ENCODE measurements at regions not wholly inside any gene's neighbourhood (a gene's known extent, or its start where the extent isn't known, plus 50 kb on each side); places are given as distances from the start of the nearest gene placed in this dataset.

GRCh38 chr9:7366121-7366520, 433.5 kb downstream of the DMAC1 start:
- H3K27ac ChIP-seq = no peak overlapping the region

GRCh38 chr9:7363777-7364477, 435.7 kb downstream of the DMAC1 start:
- Histone ChIP-seq H3K27me3 (no peaks in the 10 kb centered on the region), H3K36me3 (no peaks in the 10 kb centered on the region), H3K4me1 (peaks cover 0 to 10% of the 10 kb centered on the region in 2 donors), H3K9me3 (no peaks in the 10 kb centered on the region), H3K4me3 (no peak overlapping the region), H3K27ac (no peak overlapping the region)
- no peak for DNase-seq (ENCODE audit: low spot score)
- no peak for TF ChIP-seq CTCF (IDR thresholded peaks at IDR 0.05)

More at GRCh38 chr9:7366121-7366520, 433.5 kb downstream of the DMAC1 start:
- no peak for TF ChIP-seq CTCF (IDR thresholded peaks at IDR 0.05)
- DNase-seq (ENCODE audit: low spot score) = no peak
- Histone ChIP-seq H3K27me3 (no peaks in the 10 kb centered on the region), H3K9me3 (no peaks in the 10 kb centered on the region), H3K36me3 (no peaks in the 10 kb centered on the region), H3K4me3 (no peak overlapping the region), H3K4me1 (peaks cover 0 to 23% of the 10 kb centered on the region in 2 donors)

- Histone ChIP-seq H3K27me3 (no peaks in the 10 kb centered on the region), H3K9me3 (no peaks in the 10 kb centered on the region), H3K36me3 (no peaks in the 10 kb centered on the region), H3K4me1 (no peaks in the 10 kb centered on the region), H3K27ac (no peak overlapping the region), H3K4me3 (no peak overlapping the region)
- no peak for DNase-seq (ENCODE audit: low spot score)
- no peak for TF ChIP-seq CTCF (IDR thresholded peaks at IDR 0.05)
Measured at GRCh38 chr9:7360513-7360912, 439.1 kb downstream of the DMAC1 start.

DNA sequence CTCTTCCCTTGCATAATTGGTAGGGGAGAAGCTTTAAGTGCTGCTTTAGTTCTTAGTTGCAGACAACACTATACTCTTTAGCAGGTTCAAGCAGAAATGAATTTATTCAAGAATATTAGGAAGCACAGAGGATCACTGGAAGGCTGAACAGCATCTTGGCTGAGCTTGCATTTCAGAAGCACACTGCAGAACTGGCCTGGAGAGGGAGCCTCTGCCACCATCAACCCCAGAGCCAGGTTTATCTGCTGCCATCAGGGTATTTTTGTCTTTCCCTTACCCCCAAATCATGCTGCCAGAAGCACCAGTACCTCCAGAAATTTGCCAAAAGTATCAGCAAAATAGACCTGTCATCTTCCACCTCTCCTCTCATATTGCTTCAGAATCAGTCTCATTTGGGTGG, 440.7 kb downstream of the DMAC1 start:
- H3K27me3 ChIP-seq = no peaks in the 10 kb centered on the region
- no peaks in the 10 kb centered on the region for H3K9me3 ChIP-seq
- no peaks in the 10 kb centered on the region for H3K36me3 ChIP-seq
- TF ChIP-seq CTCF (IDR thresholded peaks at IDR 0.05) = no peak
- no peaks in the 10 kb centered on the region for H3K4me1 ChIP-seq
- H3K4me3 ChIP-seq = no peak overlapping the region
- no peak for DNase-seq (ENCODE audit: low spot score)
- H3K27ac ChIP-seq = no peak overlapping the region

DNA sequence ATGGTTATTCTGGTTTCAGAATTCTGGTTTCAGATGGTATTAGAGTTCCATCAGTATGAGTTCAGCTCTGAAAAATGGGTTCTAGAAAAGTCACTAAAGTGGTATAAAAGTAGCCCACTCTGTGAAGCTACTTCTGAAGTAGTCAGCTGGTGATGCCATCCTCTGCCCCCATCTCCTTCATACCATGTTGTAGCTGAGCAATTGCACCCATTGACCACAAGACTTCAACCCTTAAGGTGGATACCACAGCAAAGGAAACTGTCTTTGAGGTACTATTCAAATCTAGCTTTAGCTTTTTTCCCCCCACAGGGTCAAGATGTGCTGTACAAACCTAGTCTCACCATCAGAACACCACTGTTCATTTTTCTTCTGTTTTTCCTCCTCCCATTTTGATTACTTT, 444.9 kb downstream of the DMAC1 start:
- Histone ChIP-seq H3K36me3 (no peaks in the 10 kb centered on the region), H3K4me1 (no peaks in the 10 kb centered on the region), H3K9me3 (no peaks in the 10 kb centered on the region), H3K27me3 (no peaks in the 10 kb centered on the region), H3K4me3 (no peak overlapping the region), H3K27ac (no peak overlapping the region)
- no peak for DNase-seq (ENCODE audit: low spot score)
- no peak for TF ChIP-seq CTCF (IDR thresholded peaks at IDR 0.05)

DNA sequence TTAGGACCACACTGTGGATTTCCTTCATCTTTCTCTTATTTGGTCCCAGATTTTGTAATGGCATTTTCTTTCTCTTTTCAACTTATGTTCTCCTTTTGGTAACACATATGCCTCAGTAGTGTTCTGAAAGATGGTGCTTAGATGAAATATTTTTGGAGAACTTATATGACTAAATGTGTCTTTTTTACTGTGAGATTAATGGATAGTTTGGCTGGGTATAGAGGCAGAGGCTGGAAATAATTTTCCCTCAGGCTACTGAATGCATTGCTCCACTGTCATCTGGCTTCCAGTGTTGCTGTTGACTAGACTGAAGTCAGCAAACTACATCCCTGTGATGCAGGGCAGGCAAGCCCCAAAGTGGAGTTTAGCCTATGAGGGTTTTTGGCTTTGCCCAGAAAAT, 450.9 kb downstream of the DMAC1 start:
- no peak overlapping the region for H3K4me3 ChIP-seq
- no peak for TF ChIP-seq CTCF (IDR thresholded peaks at IDR 0.05)
- no peaks in the 10 kb centered on the region for H3K36me3 ChIP-seq
- H3K9me3 ChIP-seq = peaks cover 0 to 6% of the 10 kb centered on the region in 2 donors
- no peaks in the 10 kb centered on the region for H3K27me3 ChIP-seq
- H3K27ac ChIP-seq = no peak overlapping the region
- H3K4me1 ChIP-seq = no peaks in the 10 kb centered on the region
- DNase-seq (ENCODE audit: low spot score) = no peak
